Medulla oblongata (tissue), 1 donor: ENCODE measurements at regions not wholly inside any gene's neighbourhood (a gene's known extent, or its start where the extent isn't known, plus 50 kb on each side); places are given as distances from the start of the nearest gene placed in this dataset.
"Not testable (repeated sequence)": the region's sequence is repeated elsewhere in the genome, so short reads cannot be mapped to it uniquely, and the experiment has no call there.

ENCODE experiments used
- DNase-seq: peaks from one replicate; pipeline ENCODE4 v3.0.0-alpha.2; 2015; ENCODE audit errors: extremely low spot score

- DNase-seq, result no peak
Observed at GRCh38 chr10:37473906-37474305, 348.5 kb downstream of the ANKRD30A start.

- DNase-seq, result no peak
Observed at GRCh38 chr10:37467246-37467645, 341.8 kb downstream of the ANKRD30A start.

GRCh38 chr10:37456456-37456855 lies 331.1 kb downstream of the ANKRD30A start:
- no peak for DNase-seq

DNA sequence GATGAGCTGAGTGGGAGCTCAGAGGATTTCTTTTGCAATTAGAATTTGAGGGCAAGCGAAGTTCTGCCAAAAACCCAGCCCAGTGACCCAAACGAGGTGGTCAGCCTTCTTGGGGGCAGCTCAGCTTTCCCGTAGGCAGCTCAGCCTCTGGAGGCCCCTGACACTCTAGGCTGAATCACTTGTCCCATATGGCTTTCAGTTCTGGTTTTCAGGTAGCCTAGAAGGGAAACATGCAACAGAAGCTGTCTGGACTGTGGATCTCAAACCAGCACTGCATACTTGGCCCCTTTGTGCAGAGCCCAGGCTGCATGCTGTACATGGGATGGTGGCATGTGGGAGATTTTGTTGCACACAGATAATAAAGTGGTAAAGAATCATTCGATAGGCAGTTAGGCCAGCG lies 322.8 kb downstream of the ANKRD30A start:
- DNase-seq, result no peak

GRCh38 chr10:37442882-37443281 lies 317.5 kb downstream of the ANKRD30A start:
- DNase-seq, result no peak

- not testable (repeated sequence) for DNase-seq
Observed at GRCh38 chr10:37441224-37441623, 315.8 kb downstream of the ANKRD30A start.

- DNase-seq, result peak; percentile 10
Observed at GRCh38 chr10:37439826-37440225, 314.4 kb downstream of the ANKRD30A start.

DNA sequence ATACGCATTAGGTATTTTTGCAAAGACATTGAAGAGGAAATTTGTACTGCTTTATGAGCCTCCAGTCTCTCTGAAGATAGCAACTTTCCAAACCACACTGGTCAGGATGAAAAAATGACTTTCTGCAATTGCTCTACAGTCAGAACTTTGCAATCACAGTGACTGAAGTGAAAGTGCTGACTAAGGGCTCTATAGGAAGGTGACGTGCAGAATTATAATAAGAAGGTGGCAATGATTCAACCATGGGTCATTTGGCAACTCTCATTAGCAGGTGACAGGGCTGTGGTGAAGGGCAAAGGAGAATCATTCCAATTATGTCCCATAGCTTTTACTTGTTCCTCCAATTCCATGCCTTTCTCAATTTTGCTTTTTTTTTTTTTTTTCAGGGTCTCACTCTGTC lies 311.0 kb downstream of the ANKRD30A start:
- no peak for DNase-seq

DNA sequence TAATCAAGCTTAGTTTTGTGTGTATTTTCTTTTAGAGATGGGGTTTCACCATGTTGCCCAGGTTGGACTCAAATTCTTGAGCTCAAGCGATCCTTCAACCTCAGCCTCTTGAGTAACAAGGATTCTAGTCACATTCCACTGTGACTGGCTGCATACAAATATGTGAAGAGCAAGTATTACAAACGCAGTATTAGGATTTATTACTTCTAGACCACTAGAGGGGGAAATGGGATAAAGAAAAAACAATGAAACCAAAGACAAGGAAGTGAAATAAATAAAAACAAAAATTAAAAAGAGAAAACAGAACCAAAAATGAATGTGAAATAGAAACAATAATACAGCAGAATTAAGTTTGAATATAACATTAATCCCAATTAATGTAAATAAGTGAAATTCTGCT lies 308.7 kb downstream of the ANKRD30A start:
- no peak for DNase-seq
